ENCODE measurements at regions not wholly inside any gene's neighbourhood (a gene's known extent, or its start where the extent isn't known, plus 50 kb on each side); places are given as distances from the start of the nearest gene placed in this dataset.

GRCh38 chr9:119451426-119451825, 82.2 kb upstream of the BRINP1 start:
- Mint-ChIP-seq H3K27me3 (no peaks in the 10 kb centered on the region), H3K9me3 (peaks cover 5% of the 10 kb centered on the region), H3K36me3 (ENCODE audit: low read depth) (no peaks in the 10 kb centered on the region), H3K4me1 (no peaks in the 10 kb centered on the region), H3K4me3 (no peak overlapping the region), H3K27ac (no peak overlapping the region)
- ATAC-seq (no peak), DNase-seq (no peak)

DNA sequence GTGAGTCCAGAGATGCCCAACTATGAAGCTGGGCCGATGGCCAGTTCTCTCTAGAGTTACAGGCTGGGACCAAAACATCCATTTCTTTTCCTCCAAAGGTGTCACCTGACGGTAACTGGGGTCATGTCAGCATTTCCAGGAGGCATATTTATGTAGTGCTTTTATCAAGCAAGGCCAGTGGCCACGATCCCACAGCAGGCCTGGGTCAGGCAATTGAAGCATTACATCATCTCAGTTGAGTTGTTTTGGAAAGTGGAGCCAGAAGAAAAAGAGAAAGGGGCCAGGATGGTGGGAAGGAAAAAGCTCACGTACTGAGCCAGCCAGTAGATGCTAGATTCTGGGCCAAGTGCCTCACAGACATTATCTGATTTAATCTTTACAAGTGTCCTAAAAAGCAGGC, 73.9 kb upstream of the BRINP1 start:
- Mint-ChIP-seq H3K27me3 (no peaks in the 10 kb centered on the region), H3K27ac (no peak overlapping the region), H3K4me1 (no peaks in the 10 kb centered on the region), H3K36me3 (ENCODE audit: low read depth) (no peaks in the 10 kb centered on the region), H3K4me3 (no peak overlapping the region), H3K9me3 (peaks cover 5% of the 10 kb centered on the region)
- ATAC-seq (no peak), DNase-seq (no peak)

GRCh38 chr9:119441832-119442231, 72.6 kb upstream of the BRINP1 start:
- Mint-ChIP-seq H3K27me3 (no peaks in the 10 kb centered on the region), H3K4me1 (no peaks in the 10 kb centered on the region), H3K27ac (no peak overlapping the region), H3K36me3 (ENCODE audit: low read depth) (no peaks in the 10 kb centered on the region), H3K9me3 (peaks cover 5% of the 10 kb centered on the region), H3K4me3 (no peak overlapping the region)
- no peak for DNase-seq
- ATAC-seq: no peak

GRCh38 chr9:119441338-119441737, 72.1 kb upstream of the BRINP1 start:
- H3K4me3 Mint-ChIP-seq: no peak overlapping the region
- no peaks in the 10 kb centered on the region for H3K4me1 Mint-ChIP-seq
- no peaks in the 10 kb centered on the region for H3K27me3 Mint-ChIP-seq
- ATAC-seq: no peak
- no peak overlapping the region for H3K27ac Mint-ChIP-seq
- peaks cover 5% of the 10 kb centered on the region for H3K9me3 Mint-ChIP-seq
- H3K36me3 Mint-ChIP-seq (ENCODE audit: low read depth): no peaks in the 10 kb centered on the region
- DNase-seq: no peak

GRCh38 chr9:119436261-119436660, 67.0 kb upstream of the BRINP1 start:
- Mint-ChIP-seq H3K36me3 (ENCODE audit: low read depth) (no peaks in the 10 kb centered on the region), H3K4me1 (no peaks in the 10 kb centered on the region), H3K27me3 (no peaks in the 10 kb centered on the region)

GRCh38 chr9:119435076-119435475, 65.8 kb upstream of the BRINP1 start:
- Mint-ChIP-seq H3K4me3 (no peak overlapping the region), H3K27me3 (no peaks in the 10 kb centered on the region), H3K27ac (no peak overlapping the region), H3K36me3 (ENCODE audit: low read depth) (no peaks in the 10 kb centered on the region), H3K4me1 (no peaks in the 10 kb centered on the region), H3K9me3 (no peaks in the 10 kb centered on the region)
- no peak for DNase-seq
- no peak for ATAC-seq

More at GRCh38 chr9:119436261-119436660, 67.0 kb upstream of the BRINP1 start:
- DNase-seq (no peak), ATAC-seq (no peak)
- Mint-ChIP-seq H3K4me3 (no peak overlapping the region), H3K27ac (no peak overlapping the region), H3K9me3 (no peaks in the 10 kb centered on the region)

GRCh38 chr9:119432428-119432827, 63.2 kb upstream of the BRINP1 start:
- H3K4me3 Mint-ChIP-seq: no peak overlapping the region

DNA sequence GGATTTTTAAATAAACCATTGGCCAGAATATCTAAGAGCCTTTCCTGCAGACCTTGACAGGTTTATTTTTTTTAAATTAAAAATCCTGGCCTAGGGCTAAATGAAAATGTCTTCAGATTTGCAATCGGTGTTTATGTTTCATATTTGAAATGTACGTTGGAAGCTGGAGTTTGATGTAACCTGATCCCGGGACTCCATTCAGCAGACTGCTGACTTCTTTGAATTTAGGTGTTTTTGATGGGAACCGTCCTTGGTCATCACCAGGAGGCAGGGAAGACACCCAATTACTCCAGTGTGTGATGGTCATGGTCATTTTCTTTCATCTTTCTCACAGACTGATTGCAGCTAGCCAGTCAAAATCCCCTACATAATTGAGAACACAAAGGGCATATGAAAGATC, 60.1 kb upstream of the BRINP1 start:
- DNase-seq: no peak
- no peaks in the 10 kb centered on the region for H3K27me3 Mint-ChIP-seq
- no peak overlapping the region for H3K27ac Mint-ChIP-seq
- H3K9me3 Mint-ChIP-seq: peaks cover 16% of the 10 kb centered on the region
- no peaks in the 10 kb centered on the region for H3K4me1 Mint-ChIP-seq
- no peaks in the 10 kb centered on the region for H3K36me3 Mint-ChIP-seq (ENCODE audit: low read depth)
- no peak overlapping the region for H3K4me3 Mint-ChIP-seq
- no peak for ATAC-seq

More at GRCh38 chr9:119432428-119432827, 63.2 kb upstream of the BRINP1 start:
- ATAC-seq (no peak), DNase-seq (no peak)
- no peaks in the 10 kb centered on the region for H3K27me3 Mint-ChIP-seq
- H3K4me1 Mint-ChIP-seq: no peaks in the 10 kb centered on the region
- H3K36me3 Mint-ChIP-seq (ENCODE audit: low read depth): no peaks in the 10 kb centered on the region
- peaks cover 7% of the 10 kb centered on the region for H3K9me3 Mint-ChIP-seq
- no peak overlapping the region for H3K27ac Mint-ChIP-seq

DNA sequence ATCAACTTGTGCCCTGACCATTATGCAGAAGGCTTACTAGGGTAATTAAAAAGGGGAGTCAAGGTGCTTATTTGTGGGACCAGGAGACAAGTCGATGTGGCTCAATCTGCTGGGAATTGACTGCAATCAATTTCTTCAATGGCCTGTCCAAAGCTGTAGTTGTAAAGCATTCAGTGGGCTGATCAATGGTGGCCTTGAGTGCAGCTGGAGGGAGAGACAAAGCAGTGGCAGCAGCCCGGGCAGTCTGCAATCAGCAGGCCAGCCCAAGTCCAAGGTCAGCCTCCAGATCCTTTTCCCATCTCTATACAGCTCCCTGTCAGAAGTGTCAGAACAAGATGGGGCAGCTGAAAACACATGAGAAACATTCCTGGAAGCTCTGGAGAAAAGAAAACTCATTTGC, 51.0 kb upstream of the BRINP1 start:
- Mint-ChIP-seq H3K9me3 (no peaks in the 10 kb centered on the region), H3K4me1 (no peaks in the 10 kb centered on the region), H3K36me3 (ENCODE audit: low read depth) (no peaks in the 10 kb centered on the region), H3K4me3 (no peak overlapping the region), H3K27me3 (peaks cover 2% of the 10 kb centered on the region), H3K27ac (no peak overlapping the region)
- ATAC-seq (no peak), DNase-seq (no peak)
